H1 (cell line): ENCODE measurements at regions not wholly inside any gene's neighbourhood (a gene's known extent, or its start where the extent isn't known, plus 50 kb on each side); places are given as distances from the start of the nearest gene placed in this dataset.

Experiments used
- ASH2L ChIP-seq: fragments of 200-600, 300-600 bp; sonication (generic); IDR thresholded peaks from one replicate; pipeline ENCODE4 v1.7.1; 2017; ENCODE audit warnings: low read length
- ATF3 ChIP-seq: IDR thresholded peaks from 2 replicates; pipeline ENCODE4 v1.6.1; 2011; ENCODE audit warnings: low read depth, mild to moderate bottlenecking, low read length; ENCODE audit not compliant: insufficient read depth
- KDM1A ChIP-seq: fragments of 200-600, 300-600 bp; sonication (generic); IDR thresholded peaks from 2 replicates; pipeline ENCODE4 v1.7.1; 2016; ENCODE audit warnings: mild to moderate bottlenecking, low read length, borderline replicate concordance
- RFX5 ChIP-seq: IDR thresholded peaks from 2 replicates; pipeline ENCODE4 v1.6.1; 2011; ENCODE audit warnings: low read depth, low read length, improper control_type of control experiment, borderline replicate concordance
- TCF12 ChIP-seq: IDR thresholded peaks from 2 replicates; pipeline ENCODE4 v1.6.1; 2011; ENCODE audit warnings: low read depth, mild to moderate bottlenecking, low read length

- no peak for TF ChIP-seq ASH2L
- TF ChIP-seq ATF3 = no peak
- no peak for TF ChIP-seq KDM1A
- TF ChIP-seq RFX5 = no peak
- TF ChIP-seq TCF12 = no peak
These were observed 228.0 kb upstream of the MAGI2 start (continued) for GRCh38 chr7:79681454-79681853.
